B cell (primary cell): ENCODE measurements at regions not wholly inside any gene's neighbourhood (a gene's known extent, or its start where the extent isn't known, plus 50 kb on each side); places are given as distances from the start of the nearest gene placed in this dataset.

Source experiments
- ATAC-seq: fragments of 200-7000 bp; cut with Tn5 transposase; one replicate; pipeline ENCODE4 v1.10.0; 2021; ENCODE audit warnings: low read depth, mild to moderate bottlenecking, moderate number of reproducible peaks, moderate library complexity
- CTCF ChIA-PET: fragments of 350-600 bp; sonication (Branson Sonifier 250); formaldehyde crosslinking; loops from one replicate; lab custom pipeline; 2021; ENCODE audit warnings: antibody characterized with exemption, inconsistent platforms; lab: Charles Lee
- POLR2A ChIA-PET: fragments of 350-600 bp; sonication (Branson Sonifier 250); formaldehyde crosslinking; loops from one replicate; lab custom pipeline; 2021; ENCODE audit warnings: antibody characterized with exemption; lab: Charles Lee
- DNase-seq: peaks from one replicate; pipeline ENCODE4 v3.0.0; 2013
- H2AFZ ChIP-seq: 2 replicates; pipeline ENCODE4 v1.6.1; 2012; ENCODE audit warnings: mild to moderate bottlenecking, low read depth, low read length; ENCODE audit not compliant: insufficient read depth, poor library complexity, severe bottlenecking
- H3K27ac ChIP-seq, 2 donors: 1 replicate in 1 of 2; 2 replicates in 1 of 2; pipeline ENCODE4 v1.5.1; 2012 to 2013; ENCODE audit warnings: low read length in 2 of 2, mild to moderate bottlenecking in 2 of 2, moderate library complexity in 1 of 2
- H3K27me3 ChIP-seq, 4 experiments: fragments of 200-600 bp in 1 of 4; sonication (generic) in 1 of 4; replicated peaks in 1 of 4; 1 replicate in 2 of 4; 2 replicates in 2 of 4; pipeline versions ENCODE4 v1.6.1 to v1.7.0; 2013 to 2016; ENCODE audit warnings: low read length in 3 of 4, mild to moderate bottlenecking in 2 of 4, mixed read lengths in 1 of 4, moderate library complexity in 1 of 4; ENCODE audit not compliant: insufficient read depth in 4 of 4, control insufficient read depth in 3 of 4; ENCODE audit errors: control extremely low read depth in 1 of 4
- H3K36me3 ChIP-seq, 2 experiments: replicated peaks in 1 of 2; 1 replicate in 1 of 2; 2 replicates in 1 of 2; pipeline versions ENCODE4 v1.6.1 to v1.7.1; 2013; ENCODE audit warnings: low read length in 1 of 2; ENCODE audit not compliant: insufficient read depth in 2 of 2, control insufficient read depth in 1 of 2; ENCODE audit errors: control extremely low read depth in 1 of 2, extremely low read depth in 1 of 2
- H3K4me1 ChIP-seq, 2 donors: fragments of 200-600 bp in 1 of 2; sonication (generic) in 1 of 2; 1 replicate in 1 of 2; 2 replicates in 1 of 2; pipeline versions ENCODE4 v1.5.1 to v1.6.1; 2013 to 2017; ENCODE audit warnings: low read length in 2 of 2; ENCODE audit not compliant: control insufficient read depth in 2 of 2, insufficient read depth in 2 of 2
- H3K4me2 ChIP-seq: replicated peaks from 2 replicates; pipeline ENCODE3; 2012; ENCODE audit warnings: mild to moderate bottlenecking, low read depth, low read length; ENCODE audit not compliant: poor library complexity, severe bottlenecking
- H3K4me3 ChIP-seq, 5 experiments: fragments of 200-600 bp in 1 of 5; sonication (generic) in 1 of 5; 1 replicate in 3 of 5; 2 replicates in 2 of 5; pipeline versions ENCODE4 v1.5.1 to v1.7.0; 2011 to 2016; ENCODE audit warnings: low read length in 4 of 5, mild to moderate bottlenecking in 4 of 5, low read depth in 2 of 5, control low read depth in 1 of 5, moderate library complexity in 1 of 5; ENCODE audit not compliant: insufficient read depth in 1 of 5; ENCODE audit errors: control extremely low read depth in 1 of 5, extremely low read depth in 1 of 5
- H3K79me2 ChIP-seq: fragments of 200-600 bp; sonication (generic); one replicate; pipeline ENCODE4 v1.6.0; 2016; ENCODE audit warnings: low read length; ENCODE audit not compliant: control insufficient read depth, insufficient read depth
- H3K9ac ChIP-seq: fragments of 200-600 bp; sonication (generic); 2 replicates; pipeline ENCODE4 v1.6.1; 2017; ENCODE audit warnings: mild to moderate bottlenecking, low read length, moderate library complexity
- H3K9me3 ChIP-seq, 3 donors: one replicate each; pipeline versions ENCODE4 v1.6.1 to v1.7.1; 2013; ENCODE audit warnings: low read length in 2 of 3; ENCODE audit not compliant: control insufficient read depth in 2 of 3, insufficient read depth in 1 of 3; ENCODE audit errors: control extremely low read depth in 1 of 3
- H4K20me1 ChIP-seq: 2 replicates; pipeline ENCODE4 v1.6.0; 2012; ENCODE audit warnings: mild to moderate bottlenecking, low read length; ENCODE audit not compliant: insufficient read depth, control insufficient read depth, poor library complexity, severe bottlenecking
- H3K27ac Mint-ChIP-seq: one replicate; pipeline ENCODE4 v1.8.0; 2021; ENCODE audit warnings: mixed read lengths
- H3K27me3 Mint-ChIP-seq: one replicate; pipeline ENCODE4 v1.8.0; 2021; ENCODE audit warnings: mixed read lengths
- H3K4me1 Mint-ChIP-seq: one replicate; pipeline ENCODE4 v1.8.0; 2021; ENCODE audit warnings: mixed read lengths
- H3K4me3 Mint-ChIP-seq: one replicate; pipeline ENCODE4 v1.8.0; 2021; ENCODE audit warnings: mixed read lengths
- H3K9me3 Mint-ChIP-seq: one replicate; pipeline ENCODE4 v1.8.0; 2022; ENCODE audit warnings: mixed read lengths; ENCODE audit not compliant: insufficient read depth
- EZH2 ChIP-seq: IDR thresholded peaks from 2 replicates; pipeline ENCODE4 v1.6.1; 2012; ENCODE audit warnings: borderline replicate concordance, low read depth, mild to moderate bottlenecking, moderate library complexity, low read length; ENCODE audit not compliant: insufficient read depth, poor library complexity, severe bottlenecking
- WGBS: methylation state at CpG from one replicate; pipeline ENCODE4 v1.1.5; 2013; ENCODE audit warnings: missing lambda C conversion rate; ENCODE audit not compliant: insufficient coverage; 5-methylcytosine and 5-hydroxymethylcytosine counted together
- intact Hi-C: fragments of 100-400 bp; cut with micrococcal nuclease; formaldehyde crosslinking; loops from one replicate; pipeline ENCODE4 v1.10.0; 2022
- TF ChIP-seq, protein P1 (sequence below): fragments of 200-600 bp; IDR thresholded peaks from one replicate; pipeline ENCODE4 v1.8.0; 2022; ENCODE audit warnings: antibody characterized with exemption, mild to moderate bottlenecking

- Histone ChIP-seq H3K27ac (no peak overlapping the region), H3K9me3 (peaks cover 0 to 2% (median 0%) of the 10 kb centered on the region in 3 donors), H3K4me2 (no peak overlapping the region), H3K27me3 (no peaks in the 10 kb centered on the region), H4K20me1 (no peaks in the 10 kb centered on the region), H3K79me2 (no peaks in the 10 kb centered on the region), H3K4me1 (no peaks in the 10 kb centered on the region), H3K9ac (no peak overlapping the region), H2AFZ (no peak overlapping the region), H3K4me3 (no peak overlapping the region), H3K36me3 (no peaks in the 10 kb centered on the region)
- Mint-ChIP-seq H3K27ac (no peak overlapping the region), H3K9me3 (peaks cover 6% of the 10 kb centered on the region), H3K4me1 (no peaks in the 10 kb centered on the region), H3K27me3 (no peaks in the 10 kb centered on the region), H3K4me3 (no peak overlapping the region)
- DNase-seq, result no peak
- ChIA-PET CTCF (no interaction called here), POLR2A (no interaction called here)
- intact Hi-C loops, result no loop called here
- TF ChIP-seq, protein P1, sequence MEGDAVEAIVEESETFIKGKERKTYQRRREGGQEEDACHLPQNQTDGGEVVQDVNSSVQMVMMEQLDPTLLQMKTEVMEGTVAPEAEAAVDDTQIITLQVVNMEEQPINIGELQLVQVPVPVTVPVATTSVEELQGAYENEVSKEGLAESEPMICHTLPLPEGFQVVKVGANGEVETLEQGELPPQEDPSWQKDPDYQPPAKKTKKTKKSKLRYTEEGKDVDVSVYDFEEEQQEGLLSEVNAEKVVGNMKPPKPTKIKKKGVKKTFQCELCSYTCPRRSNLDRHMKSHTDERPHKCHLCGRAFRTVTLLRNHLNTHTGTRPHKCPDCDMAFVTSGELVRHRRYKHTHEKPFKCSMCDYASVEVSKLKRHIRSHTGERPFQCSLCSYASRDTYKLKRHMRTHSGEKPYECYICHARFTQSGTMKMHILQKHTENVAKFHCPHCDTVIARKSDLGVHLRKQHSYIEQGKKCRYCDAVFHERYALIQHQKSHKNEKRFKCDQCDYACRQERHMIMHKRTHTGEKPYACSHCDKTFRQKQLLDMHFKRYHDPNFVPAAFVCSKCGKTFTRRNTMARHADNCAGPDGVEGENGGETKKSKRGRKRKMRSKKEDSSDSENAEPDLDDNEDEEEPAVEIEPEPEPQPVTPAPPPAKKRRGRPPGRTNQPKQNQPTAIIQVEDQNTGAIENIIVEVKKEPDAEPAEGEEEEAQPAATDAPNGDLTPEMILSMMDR, result no peak
- TF ChIP-seq EZH2, result no peak
- ATAC-seq, result no peak
Measured at GRCh38 chr14:83485591-83485990, 1951.9 kb upstream of the SEL1L start.

DNA sequence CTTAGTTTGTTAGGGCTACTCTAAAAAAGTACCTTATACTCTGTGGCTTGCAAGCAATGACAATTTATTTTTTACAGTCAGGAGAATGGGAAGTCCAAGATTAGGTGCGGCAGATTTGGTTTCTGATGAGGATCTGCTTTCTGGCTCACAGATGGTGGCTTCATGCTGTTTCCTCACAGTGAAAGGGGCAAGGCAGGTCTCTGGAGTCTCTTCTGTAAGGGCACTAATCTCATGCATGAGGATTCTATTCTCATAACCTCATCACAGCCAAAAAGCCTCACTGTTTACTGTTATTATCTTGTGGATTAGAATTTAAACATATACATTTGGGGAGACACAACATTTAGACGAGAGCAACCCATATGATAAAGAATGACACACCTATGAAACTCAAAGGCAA is 1957.4 kb upstream of the SEL1L start:
- H3K9me3 Mint-ChIP-seq, result peaks cover 4% of the 10 kb centered on the region
- no peak overlapping the region for H2AFZ ChIP-seq
- intact Hi-C loops, result no loop called here
- no peaks in the 10 kb centered on the region for H3K27me3 ChIP-seq
- no peaks in the 10 kb centered on the region for H3K4me1 Mint-ChIP-seq
- H3K4me3 ChIP-seq, result no peak overlapping the region
- H3K27me3 Mint-ChIP-seq, result no peaks in the 10 kb centered on the region
- ChIA-PET CTCF (no interaction called here), POLR2A (no interaction called here)
- H3K4me1 ChIP-seq, result no peaks in the 10 kb centered on the region
- H3K27ac Mint-ChIP-seq, result no peak overlapping the region
- TF ChIP-seq EZH2, result no peak
- TF ChIP-seq, protein P1, result no peak
- ATAC-seq (no peak), DNase-seq (no peak)
- no peak overlapping the region for H3K4me2 ChIP-seq
- no peaks in the 10 kb centered on the region for H3K36me3 ChIP-seq
- H3K9me3 ChIP-seq, result no peaks in the 10 kb centered on the region
- H3K9ac ChIP-seq, result no peak overlapping the region
- WGBS, result no CpG with 5 or more reads among the region's 2 CpGs
- H3K4me3 Mint-ChIP-seq, result no peak overlapping the region
- no peaks in the 10 kb centered on the region for H4K20me1 ChIP-seq
- no peaks in the 10 kb centered on the region for H3K79me2 ChIP-seq
- H3K27ac ChIP-seq, result no peak overlapping the region
